ENCODE measurements at regions not wholly inside any gene's neighbourhood (a gene's known extent, or its start where the extent isn't known, plus 50 kb on each side); places are given as distances from the start of the nearest gene placed in this dataset.

DNA sequence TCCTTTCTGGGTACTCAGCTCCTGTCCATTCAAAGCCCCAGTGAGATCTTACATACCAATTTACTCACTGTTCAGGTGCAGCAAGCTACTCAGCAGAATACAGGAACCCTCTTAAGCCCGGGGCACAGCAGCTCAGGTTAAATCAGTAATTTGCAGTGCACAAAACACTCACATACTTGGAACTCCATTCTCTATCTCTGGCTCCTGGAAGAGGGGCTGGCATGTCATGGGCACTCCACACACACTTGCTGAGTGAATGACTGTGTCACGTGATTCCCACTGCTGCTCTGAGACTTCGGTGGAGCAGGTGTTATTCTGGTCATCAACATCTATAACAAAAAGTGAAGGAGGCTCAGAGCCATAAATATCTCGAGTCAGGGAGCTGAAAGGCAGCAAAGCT lies 157.3 kb upstream of the BDNF start:
- DNase-seq = no peak

DNA sequence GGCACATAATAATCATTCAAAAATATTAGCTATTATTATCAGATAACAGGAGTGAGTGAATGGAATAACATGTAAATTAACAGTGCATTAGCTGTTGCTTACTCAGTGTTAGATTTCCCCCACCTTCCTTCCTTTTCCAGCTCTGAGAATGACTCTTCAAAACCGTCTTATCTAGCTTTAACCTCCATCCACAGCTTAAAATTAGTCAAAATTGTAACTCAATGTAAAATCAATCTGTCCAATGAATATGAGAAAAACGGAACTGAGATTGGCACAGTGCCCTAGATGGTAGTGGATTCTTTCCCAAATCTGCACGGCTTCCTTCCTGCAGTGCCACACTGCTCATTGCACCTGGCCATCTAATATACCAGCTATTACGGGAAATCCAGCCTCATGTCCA lies 156.8 kb upstream of the BDNF start:
- no peak for DNase-seq

- no peak for DNase-seq
Measured at GRCh38 chr11:27848423-27848822, 148.2 kb upstream of the BDNF start.

- DNase-seq = no peak
Measured at GRCh38 chr11:27847496-27847895, 147.2 kb upstream of the BDNF start.

- DNase-seq = no peak
Measured at GRCh38 chr11:27842290-27842689, 142.0 kb upstream of the BDNF start.

DNA sequence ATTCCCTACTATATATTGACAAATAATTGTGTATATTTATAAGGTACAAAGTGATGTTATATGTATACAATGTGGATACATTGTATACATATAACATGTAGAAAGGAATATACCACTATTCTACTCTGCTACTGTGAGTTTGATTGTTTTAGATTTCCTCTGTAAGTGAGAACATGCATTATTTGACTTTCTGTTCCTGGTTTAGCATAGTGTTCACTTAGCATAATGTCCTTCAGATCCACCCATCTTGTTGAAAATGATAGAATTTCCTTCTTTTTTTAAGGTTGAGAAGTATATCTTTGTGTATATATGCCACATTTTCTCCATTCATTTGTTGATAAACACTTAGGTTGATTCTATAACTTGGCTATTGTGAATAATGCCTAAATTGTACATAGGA lies 140.8 kb upstream of the BDNF start:
- DNase-seq = no peak

DNA sequence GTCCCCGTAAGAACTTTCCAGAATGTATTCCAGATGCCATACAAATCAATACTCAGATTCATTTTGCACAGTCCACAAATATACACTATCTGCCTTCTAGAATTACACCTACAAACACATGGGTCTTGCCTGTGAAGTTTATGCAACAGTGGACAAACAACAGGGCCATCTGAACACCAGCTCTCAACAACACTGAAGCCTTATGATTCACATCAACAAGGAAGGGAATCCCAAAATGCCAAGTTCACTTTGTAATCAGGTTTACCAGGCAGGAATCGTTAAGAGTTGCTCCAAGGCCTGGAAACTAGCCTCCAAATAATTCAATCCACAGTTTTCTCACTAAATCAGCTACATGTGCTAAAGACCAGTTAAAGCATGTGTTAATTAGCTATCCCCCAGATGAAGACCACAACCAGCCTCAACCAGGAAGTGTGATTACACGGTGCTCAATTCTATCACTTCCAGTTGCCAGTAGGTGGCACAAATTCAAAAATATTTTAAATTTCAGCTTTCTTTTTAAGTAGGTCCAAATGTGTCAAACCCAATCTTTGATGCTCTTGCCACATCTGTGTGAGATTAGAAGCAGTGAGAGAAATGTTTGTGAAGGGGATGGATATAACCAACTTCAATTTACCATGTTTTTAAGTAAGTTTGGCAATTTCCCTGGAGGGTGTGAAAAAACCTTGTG lies 139.1 kb upstream of the BDNF start:
- DNase-seq = peak in 1 of 2 experiments; percentile 45

DNA sequence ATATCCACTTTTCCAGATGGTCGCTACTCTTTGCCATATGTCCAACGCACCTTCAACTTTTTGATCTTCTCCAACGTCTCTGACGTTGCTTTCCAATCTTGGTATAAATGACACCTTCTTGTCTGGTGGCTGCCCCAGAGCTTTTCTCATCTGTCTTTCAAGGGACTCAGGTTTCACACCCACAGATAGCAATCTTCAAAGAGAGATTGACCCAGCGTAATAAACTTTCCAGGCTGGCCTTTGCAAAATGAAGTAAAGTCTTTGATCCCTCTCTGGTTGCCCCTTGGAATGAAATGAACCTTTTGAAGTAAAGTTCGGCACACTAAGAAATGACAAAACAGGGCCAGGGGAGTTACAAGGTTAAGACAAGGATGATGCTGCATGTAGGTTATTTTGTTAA lies 138.4 kb upstream of the BDNF start:
- DNase-seq = no peak

DNA sequence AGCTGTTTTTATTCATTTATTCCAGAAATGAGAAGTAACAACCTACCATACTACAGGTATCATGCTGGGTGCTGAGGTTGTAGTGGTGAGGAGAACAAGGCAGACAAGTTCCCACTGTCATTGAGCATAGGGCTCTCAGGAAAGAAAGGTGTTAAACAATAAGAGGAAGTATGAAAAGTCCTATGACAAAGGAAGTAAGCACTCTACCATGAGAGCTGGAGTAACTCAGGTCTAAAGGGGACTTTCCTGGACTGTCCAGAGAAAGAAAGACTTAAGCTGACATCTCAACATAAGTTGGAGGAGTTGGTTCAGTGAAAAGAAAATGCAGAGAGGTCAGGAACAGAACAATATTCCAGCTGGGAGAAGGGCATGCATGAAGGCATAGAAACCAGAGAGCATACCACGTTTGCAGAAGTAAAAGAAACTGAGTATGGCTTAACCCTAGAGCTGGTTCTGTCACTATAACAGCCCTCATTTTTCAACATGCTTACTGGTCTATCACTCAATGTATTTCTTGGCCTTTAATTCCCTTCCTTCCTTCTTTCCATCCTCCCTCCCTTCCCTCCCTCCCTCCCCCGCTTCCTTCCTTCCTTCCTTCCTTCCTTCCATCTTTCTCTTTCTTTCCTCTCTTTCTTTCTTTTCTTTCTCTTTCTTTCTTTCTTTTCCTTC lies 137.8 kb upstream of the BDNF start:
- DNase-seq = no peak

GRCh38 chr11:27830206-27830605 lies 130.0 kb upstream of the BDNF start:
- no peak for DNase-seq

- no peak for DNase-seq
Measured at GRCh38 chr11:27820249-27820648, 120.0 kb upstream of the BDNF start.

DNA sequence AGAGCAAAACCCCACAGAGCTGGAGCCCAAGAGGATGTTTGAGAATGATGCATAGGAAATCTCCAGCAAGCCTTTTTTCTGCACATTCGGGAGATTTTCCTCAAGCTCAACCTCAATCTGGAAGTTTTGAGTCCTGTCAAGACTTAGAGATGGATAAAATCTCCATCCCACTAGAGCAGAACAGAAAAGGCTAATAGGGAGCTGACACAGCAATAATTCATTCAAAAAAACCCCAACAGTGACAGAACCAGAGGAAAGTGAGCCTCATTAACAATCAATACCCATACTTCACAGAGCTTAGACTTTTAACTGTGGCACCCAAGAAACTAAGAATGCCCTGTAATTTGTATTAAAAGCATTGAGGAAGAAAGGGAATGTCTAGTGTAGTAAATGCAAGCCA lies 115.9 kb upstream of the BDNF start:
- DNase-seq = no peak

GRCh38 chr11:27812341-27812740 lies 112.1 kb upstream of the BDNF start:
- peak in 1 of 2 experiments; percentile 16 for DNase-seq

- no peak for DNase-seq
Measured at GRCh38 chr11:27807596-27807995, 107.3 kb upstream of the BDNF start.

GRCh38 chr11:27806122-27806521 lies 105.9 kb upstream of the BDNF start:
- DNase-seq = no peak

GRCh38 chr11:27795955-27796861 lies 96.0 kb upstream of the BDNF start:
- DNase-seq = no peak

DNA sequence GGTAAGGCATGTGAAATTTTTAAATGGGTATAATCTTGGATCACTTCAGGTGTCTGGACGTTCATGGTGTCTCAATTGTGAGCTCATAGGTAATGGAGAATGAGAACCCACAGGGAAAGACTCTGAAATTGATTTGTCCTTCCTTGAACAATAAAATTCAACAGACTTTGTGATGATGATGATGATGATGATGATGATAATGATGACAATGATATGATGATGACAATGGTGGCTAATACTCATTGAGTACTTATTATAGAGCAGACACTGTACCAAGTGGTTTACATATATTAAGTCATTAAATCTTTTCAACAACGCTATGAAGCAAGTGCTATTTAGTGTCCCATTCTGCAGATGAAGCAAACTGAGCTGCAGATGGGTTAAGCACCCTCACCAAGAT lies 86.6 kb upstream of the BDNF start:
- DNase-seq = no peak

- no peak for DNase-seq
Measured at GRCh38 chr11:27786331-27786730, 86.1 kb upstream of the BDNF start.

GRCh38 chr11:27783701-27784355 lies 83.6 kb upstream of the BDNF start:
- no peak for DNase-seq

GRCh38 chr11:27777033-27777432 lies 76.8 kb upstream of the BDNF start:
- DNase-seq = no peak

- no peak for DNase-seq
Measured at GRCh38 chr11:27773884-27774283, 73.6 kb upstream of the BDNF start.

GRCh38 chr11:27771516-27771915 lies 71.3 kb upstream of the BDNF start:
- no peak for DNase-seq

- DNase-seq = no peak
Measured at GRCh38 chr11:27770576-27770975, 70.3 kb upstream of the BDNF start.
